ENCODE measurements at regions not wholly inside any gene's neighbourhood (a gene's known extent, or its start where the extent isn't known, plus 50 kb on each side); places are given as distances from the start of the nearest gene placed in this dataset.

DNA sequence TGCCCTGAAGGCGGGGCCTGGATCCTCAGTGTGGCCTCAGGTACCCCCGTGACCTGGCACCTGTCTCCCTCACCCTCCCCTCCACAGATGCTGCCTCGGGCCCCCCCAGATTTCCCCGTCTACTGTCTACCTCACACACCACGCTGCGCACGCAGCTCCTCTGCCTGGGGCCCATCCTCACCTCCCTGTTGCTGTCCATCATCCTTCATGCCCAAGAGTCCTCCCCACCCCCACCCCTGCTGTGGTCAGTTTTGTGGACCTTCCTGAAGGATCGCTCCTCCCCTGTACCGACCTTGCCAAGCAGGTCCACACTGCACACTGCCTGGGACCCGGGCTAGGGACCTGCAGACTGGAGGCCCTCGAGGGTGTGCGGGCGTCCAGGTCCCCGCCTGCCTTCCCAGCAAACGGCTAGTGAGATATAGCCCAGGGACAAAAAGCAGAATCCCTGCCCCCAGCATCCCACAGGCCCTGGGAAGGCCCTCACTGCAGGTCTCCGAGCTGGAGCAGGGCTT, 197.4 kb upstream of the DIO3 start:
- no peak for DNase-seq

GRCh38 chr14:101364503-101365328, 196.6 kb upstream of the DIO3 start:
- no peak for DNase-seq

DNA sequence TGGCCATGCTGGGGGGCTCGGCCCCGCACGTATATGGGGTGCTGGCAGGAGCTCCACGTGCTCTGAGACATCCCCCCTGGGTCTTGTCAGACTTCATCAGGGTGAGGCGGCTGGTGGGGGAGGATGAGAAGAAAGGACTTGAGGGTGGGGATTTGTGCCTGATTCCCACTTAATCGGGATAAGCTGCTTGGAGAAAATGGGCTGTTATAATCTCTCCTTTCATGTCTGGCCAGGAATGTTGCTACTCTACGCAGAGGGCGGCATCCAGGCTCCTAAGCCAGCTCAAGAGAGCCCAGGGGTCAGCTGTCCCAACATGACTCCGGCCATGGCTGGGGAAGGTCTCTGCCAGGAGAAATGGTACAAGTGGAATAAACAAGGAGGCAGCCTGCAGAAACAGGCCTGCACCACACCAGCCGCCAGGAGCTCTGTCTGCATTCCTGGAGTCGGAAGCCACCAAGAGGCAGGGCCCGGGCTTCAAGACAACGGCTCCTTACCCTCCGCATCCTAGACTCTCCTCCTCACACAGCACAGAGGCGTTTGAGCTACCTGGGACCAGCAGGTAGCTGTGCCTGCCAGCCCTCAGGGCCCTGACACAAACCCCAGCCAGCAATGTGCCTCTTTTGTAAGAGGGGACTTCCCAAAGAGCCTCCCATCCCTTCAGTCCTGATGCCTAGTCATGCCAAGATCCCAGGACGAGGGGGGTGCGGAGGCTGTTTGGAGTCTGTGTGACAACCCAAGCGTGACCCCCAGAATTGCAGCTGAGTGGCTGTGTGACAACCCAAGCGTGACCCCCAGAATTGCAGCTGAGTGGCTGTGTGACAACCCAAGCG, 195.8 kb upstream of the DIO3 start:
- DNase-seq, result no peak

DNA sequence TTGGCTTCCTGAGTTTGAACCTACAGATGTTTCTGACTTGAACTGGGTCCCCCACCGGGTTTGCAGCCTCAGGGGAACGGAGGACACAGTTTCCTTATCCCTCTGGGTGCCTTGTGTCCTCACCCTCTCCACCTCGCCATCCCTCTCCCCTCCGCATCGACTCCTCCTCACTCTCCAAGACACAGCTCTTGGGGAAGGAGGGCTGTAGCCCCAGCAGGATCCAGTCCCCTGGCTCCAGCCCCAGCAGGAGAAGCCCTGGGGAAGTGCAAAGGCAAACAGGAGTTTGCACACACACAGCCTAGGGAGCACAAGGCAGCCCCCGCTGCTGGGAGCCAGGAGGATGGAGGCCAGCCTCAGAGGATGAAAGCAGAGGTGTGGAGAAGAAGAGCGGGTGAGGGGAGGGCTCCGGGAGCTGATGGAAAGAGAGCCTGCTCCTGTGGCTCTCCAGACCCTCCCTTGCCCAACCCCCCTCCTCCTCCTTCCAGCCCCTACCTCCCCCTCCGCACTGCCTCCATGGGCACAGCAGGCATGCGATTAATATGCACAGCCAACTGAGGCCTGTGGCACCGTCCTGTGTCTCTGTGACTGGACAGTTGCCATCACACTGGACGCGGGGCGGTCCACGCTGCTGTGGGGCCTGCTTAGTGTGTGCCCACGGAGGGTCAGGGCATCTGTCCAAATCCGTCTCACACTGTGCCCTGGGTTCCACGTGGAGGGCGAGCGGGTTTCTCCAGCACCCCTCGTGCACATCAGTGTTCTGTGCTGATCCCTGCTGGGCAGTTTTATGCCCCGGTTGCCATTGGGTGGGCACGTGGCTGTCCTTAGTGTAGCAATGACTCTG, 193.7 kb upstream of the DIO3 start:
- no peak for DNase-seq

GRCh38 chr14:101368629-101369028, 192.7 kb upstream of the DIO3 start:
- DNase-seq, result no peak

DNA sequence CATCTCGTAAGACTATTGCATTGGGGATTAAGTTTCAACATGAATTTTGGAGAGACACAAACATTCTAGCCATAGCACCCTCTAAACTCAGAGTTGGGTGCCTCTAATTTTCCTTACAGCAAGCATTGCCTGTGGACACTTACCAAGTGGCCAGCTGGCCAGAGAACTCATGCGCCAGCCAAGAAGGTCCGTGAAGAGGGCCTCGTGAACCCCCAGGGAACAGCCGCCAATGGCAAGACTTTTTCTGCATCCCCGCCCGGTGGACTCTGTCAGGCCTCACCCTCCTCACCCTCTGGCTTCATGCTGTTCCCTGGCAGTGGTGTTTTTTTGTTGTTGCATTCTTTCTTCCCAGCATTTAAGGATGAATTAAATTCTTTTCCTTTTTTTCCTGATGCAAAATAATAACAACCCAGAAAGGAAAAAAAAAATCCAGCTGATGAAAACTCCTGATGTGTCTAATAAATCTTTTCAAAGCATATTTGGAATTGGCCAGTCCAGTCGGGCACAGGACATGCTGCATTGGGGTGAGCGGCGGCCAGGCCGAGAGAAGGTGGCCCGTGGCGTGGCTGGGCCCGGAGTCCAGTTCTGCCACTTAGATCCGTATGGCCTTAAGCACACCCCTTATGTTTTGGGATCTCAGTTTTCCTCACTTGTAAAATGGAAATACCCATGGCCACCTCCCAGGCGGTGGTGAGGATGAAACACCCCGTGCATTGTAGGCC, 191.9 kb upstream of the DIO3 start:
- no peak for DNase-seq

- no peak for DNase-seq
Observed at GRCh38 chr14:101369916-101370592, 191.2 kb upstream of the DIO3 start.

GRCh38 chr14:101370593-101371569, 190.4 kb upstream of the DIO3 start:
- no peak for DNase-seq

GRCh38 chr14:101371799-101372793, 189.2 kb upstream of the DIO3 start:
- no peak for DNase-seq

DNA sequence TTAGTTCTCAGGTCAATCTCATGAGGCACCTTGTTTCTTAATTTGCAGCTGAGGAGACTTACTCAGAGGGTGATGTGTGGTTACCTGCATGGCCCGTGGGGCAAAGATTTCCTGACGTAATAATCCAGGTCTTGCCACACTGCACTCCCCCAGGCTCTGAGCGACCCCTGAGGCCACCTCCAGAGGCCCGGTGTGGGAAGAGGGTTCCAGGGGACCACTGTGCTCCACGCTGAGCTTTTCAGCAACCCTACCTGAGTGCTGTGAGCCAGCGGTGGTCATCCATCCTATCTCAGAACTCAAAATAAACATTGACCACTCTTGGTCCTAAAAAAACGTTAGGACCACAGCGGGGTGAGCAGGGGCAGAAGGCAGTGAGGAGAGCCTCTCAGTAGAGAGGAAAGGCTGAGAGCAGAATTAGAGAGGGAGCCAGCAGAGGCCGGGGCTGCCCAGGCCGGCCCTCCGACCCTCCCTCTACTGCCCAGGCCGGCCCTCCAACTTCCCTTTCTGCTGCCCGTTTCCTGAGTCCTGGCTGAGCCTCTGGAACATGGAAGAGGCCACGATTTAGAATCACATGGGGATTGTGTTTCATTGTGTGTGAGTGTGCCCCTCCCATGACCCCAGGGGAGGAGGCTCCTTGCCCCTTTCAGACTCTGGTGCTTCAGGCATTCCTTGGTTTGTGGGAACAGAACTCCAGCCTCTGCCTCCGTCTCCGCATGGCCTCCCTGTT, 188.2 kb upstream of the DIO3 start:
- DNase-seq, result no peak

DNA sequence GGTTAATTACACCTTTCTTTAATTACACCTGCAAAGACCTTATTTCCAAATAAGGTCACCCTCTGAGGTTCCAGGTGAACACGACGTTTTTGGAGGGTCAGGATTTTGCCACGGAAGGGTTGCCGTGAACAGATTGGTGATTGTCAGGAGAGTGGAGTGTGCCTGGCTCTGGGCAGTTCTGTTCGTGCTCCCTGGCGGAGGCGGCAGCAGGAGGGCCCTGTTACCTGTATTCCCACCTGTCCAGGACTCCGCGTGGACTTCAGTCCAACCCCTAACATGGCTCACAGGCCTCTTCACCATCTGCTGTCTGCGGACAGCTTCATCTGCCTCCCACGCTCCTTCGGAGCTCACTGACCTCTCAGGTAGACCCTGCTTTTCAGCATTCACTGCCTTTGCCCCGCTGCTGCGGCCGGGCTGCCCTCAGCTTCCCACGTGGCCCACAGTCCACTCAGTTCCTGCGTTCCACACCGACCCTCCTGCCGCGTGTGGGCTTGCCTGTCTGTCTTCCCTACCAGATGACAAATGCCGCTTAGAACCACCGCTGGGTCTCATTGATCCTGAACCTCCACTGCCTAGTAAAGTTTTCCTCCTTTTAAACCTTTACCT, 187.5 kb upstream of the DIO3 start:
- no peak for DNase-seq

DNA sequence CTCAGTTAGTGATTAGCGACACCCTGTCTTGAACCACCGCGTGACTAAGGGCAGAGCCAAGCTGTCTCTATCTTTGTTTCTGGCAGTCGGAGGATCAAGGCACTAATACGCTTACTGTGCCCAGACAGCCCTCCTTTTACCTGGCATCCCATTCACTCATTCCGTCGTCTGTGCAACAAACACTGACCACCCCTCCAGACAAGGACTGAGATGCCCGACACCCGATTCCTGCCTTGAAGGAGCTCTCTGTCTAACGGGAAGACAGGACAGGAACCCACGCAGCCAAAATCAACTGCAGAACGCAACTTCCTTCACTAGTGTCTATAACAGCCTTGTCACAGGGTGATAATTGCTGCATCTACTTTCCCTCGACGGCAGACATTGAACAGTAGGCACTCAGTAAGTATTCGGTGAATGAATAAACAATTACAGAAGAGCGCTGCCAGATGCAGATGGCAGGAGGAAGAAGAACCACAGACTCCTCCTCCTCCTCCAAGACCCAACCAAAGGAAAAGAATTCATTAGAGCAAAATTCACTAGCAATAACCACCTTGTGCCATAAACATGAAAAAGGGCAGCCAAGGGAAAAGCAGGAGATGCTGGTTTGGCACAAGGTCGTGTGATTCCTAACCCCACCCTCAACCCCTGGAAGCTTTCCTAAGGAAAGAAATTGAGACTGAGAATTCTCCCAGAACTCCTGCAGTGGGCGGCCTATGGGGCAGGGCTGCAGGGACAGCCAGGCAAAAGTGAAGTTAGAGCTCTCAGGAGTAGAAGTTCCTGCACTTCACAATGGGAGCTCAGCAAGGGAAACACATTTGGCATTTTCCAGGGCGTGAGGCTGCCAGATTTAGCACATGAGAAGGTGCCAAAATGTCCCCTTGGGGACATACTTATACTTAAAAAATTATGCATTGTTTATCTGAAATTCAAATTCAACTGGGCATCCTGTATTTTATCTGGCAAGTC, 186.6 kb upstream of the DIO3 start:
- DNase-seq, result no peak

DNA sequence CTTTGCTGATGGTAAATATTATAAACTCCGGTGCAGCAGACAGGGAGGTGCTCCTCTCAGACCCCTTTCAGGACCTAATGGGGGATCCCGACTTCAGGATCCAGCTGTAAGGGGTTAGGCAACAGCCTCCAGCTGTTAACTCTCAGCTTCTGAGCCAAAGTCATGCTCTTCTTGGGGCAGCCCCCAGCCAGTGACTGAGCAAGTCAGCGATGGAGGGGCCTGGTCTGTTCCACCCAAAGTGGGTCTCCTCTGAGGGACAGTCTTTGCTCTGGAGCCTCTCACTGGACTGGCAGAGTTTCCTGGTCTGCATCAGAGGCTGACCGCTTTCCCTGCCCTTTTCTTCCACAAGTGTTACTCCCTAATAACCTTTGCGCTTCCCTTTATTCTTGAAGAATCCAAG, 184.2 kb upstream of the DIO3 start:
- DNase-seq, result no peak

DNA sequence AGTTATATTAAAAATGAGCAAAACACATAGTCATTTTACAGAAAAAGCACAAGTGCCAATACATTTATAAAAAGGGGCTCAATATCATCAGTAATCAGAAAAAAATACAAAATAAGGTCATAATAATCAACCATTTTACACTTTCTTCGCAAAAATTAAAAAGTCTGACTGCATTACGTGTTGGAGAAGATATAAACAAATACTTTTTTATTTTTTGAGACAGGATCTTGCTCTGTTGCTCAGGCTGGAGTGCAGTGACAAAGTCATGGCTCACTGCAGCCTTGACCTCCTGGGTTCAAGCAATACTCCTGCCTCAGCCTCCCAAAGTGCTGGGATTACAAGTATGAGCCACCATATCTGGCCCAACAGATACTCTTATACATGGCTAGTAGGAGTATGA, 181.5 kb upstream of the DIO3 start:
- DNase-seq, result no peak

DNA sequence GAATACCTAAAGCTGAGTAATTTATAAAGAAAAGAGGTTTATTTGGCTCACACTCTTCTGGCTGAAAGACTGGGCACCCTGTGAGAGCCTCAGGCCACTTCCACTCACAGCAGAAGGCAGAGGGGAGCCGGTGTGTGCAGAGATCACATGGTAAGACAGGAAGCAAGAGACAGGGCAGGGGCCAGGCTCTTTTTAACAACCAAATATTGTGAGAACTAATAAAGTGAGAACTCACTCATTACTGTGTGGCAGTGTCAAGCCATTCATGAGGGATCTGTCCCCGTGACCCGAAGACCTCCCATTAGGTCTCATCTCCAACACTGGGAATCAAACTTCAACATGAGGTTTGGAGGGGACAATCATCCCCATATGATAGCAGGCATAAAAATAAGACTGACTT, 180.8 kb upstream of the DIO3 start:
- no peak for DNase-seq

- DNase-seq, result no peak
Observed at GRCh38 chr14:101380940-101381339, 180.4 kb upstream of the DIO3 start.

Measured in NCI-H2227 treated with DMSO at 0.1 percent for 48 hours (cell line).